IMR-90 (cell line): ENCODE measurements at regions not wholly inside any gene's neighbourhood (a gene's known extent, or its start where the extent isn't known, plus 50 kb on each side); places are given as distances from the start of the nearest gene placed in this dataset.
"Not testable (repeated sequence)": the region's sequence is repeated elsewhere in the genome, so short reads cannot be mapped to it uniquely, and the experiment has no call there.

Experiments
- ATAC-seq: fragments of 200-7000 bp; cut with Tn5 transposase; 2 replicates; pipeline ENCODE4 v1.9.1; 2020; ENCODE audit warnings: low read depth, mild to moderate bottlenecking, moderate library complexity
- BruUV-seq: library from RNA; stranded (reverse); fragments of 400-500 nt; replicated peaks from 2 replicates; lab custom pipeline; 2021; lab: Mats Ljungman, UMichigan
- CTCF ChIA-PET: fragments of 300-600 bp; formaldehyde crosslinking; extraction: SDS; loops from one replicate; lab custom pipeline; 2021; ENCODE audit warnings: antibody characterized with exemption; lab: Yijun Ruan, JAX
- POLR2A ChIA-PET: fragments of 300-600 bp; sonication (Branson Sonifier 250); formaldehyde crosslinking; loops from one replicate; lab custom pipeline; 2022; ENCODE audit warnings: antibody characterized with exemption; ENCODE audit not compliant: unreplicated experiment; lab: Charles Lee
- DNase-seq: peaks from one replicate; pipeline ENCODE4 v3.0.0; 2013
- H2AFZ ChIP-seq: replicated peaks from 2 replicates; pipeline ENCODE3; 2013; ENCODE audit warnings: low read length, mild to moderate bottlenecking; ENCODE audit not compliant: poor library complexity
- H2AK5ac ChIP-seq: 2 replicates; pipeline ENCODE4 v1.6.1; 2013; ENCODE audit warnings: low read depth, low read length, inconsistent platforms
- H2AK9ac ChIP-seq: replicated peaks from 2 replicates; pipeline ENCODE3; 2013; ENCODE audit warnings: mild to moderate bottlenecking, low read depth, low read length, moderate library complexity; ENCODE audit not compliant: poor library complexity
- H2BK120ac ChIP-seq: 2 replicates; pipeline ENCODE4 v1.6.1; 2013; ENCODE audit warnings: low read depth, low read length, inconsistent platforms
- H2BK15ac ChIP-seq: 3 replicates; pipeline ENCODE4 v1.6.1; 2013; ENCODE audit warnings: low read depth, low read length, inconsistent platforms
- H2BK20ac ChIP-seq: 2 replicates; pipeline ENCODE4 v1.6.1; 2013; ENCODE audit warnings: low read depth, mild to moderate bottlenecking, inconsistent platforms, low read length, moderate library complexity
- H2BK5ac ChIP-seq: 2 replicates; pipeline ENCODE4 v1.6.1; 2013; ENCODE audit warnings: mild to moderate bottlenecking, low read depth, low read length, inconsistent platforms; ENCODE audit not compliant: poor library complexity, severe bottlenecking
- H3K14ac ChIP-seq: replicated peaks from 2 replicates; pipeline ENCODE4 v1.6.1; 2013; ENCODE audit warnings: low read depth, low read length, inconsistent platforms
- H3K18ac ChIP-seq: 2 replicates; pipeline ENCODE4 v1.6.1; 2013; ENCODE audit warnings: low read depth, low read length, control low read depth
- H3K23ac ChIP-seq: 2 replicates; pipeline ENCODE4 v1.6.1; 2013; ENCODE audit warnings: low read depth, low read length, inconsistent platforms
- H3K27ac ChIP-seq: 2 replicates; pipeline ENCODE4 v1.5.1; 2013; ENCODE audit warnings: mild to moderate bottlenecking, control low read depth, low read length; ENCODE audit not compliant: insufficient read depth
- H3K27me3 ChIP-seq: 2 replicates; pipeline ENCODE4 v1.6.1; 2013; ENCODE audit warnings: low read length; ENCODE audit not compliant: control insufficient read depth, insufficient read depth
- H3K36me3 ChIP-seq: 2 replicates; pipeline ENCODE4 v1.6.1; 2013; ENCODE audit warnings: low read length, mixed read lengths; ENCODE audit not compliant: control insufficient read depth, insufficient read depth
- H3K4ac ChIP-seq: 2 replicates; pipeline ENCODE4 v1.6.1; 2013; ENCODE audit warnings: low read depth, low read length, inconsistent platforms
- H3K4me1 ChIP-seq: 2 replicates; pipeline ENCODE4 v1.6.1; 2013; ENCODE audit warnings: low read length, mixed read lengths; ENCODE audit not compliant: control insufficient read depth, insufficient read depth
- H3K4me2 ChIP-seq: 2 replicates; pipeline ENCODE4 v1.6.1; 2013; ENCODE audit warnings: low read depth, mild to moderate bottlenecking, control low read depth, low read length, moderate library complexity
- H3K4me3 ChIP-seq: 2 replicates; pipeline ENCODE4 v1.5.1; 2013; ENCODE audit warnings: low read depth, mild to moderate bottlenecking, control low read depth, low read length, moderate library complexity; ENCODE audit not compliant: insufficient read depth
- H3K56ac ChIP-seq: 2 replicates; pipeline ENCODE4 v1.6.1; 2013; ENCODE audit warnings: low read length, inconsistent platforms; ENCODE audit not compliant: insufficient read depth; ENCODE audit errors: extremely low read depth
- H3K79me1 ChIP-seq, 2 experiments: 2 replicates each; pipeline ENCODE4 v1.6.1; 2013; ENCODE audit warnings: low read length in 2 of 2, inconsistent platforms in 1 of 2, low read depth in 1 of 2
- H3K9ac ChIP-seq: 2 replicates; pipeline ENCODE4 v1.6.1; 2013; ENCODE audit warnings: low read depth, low read length, control low read depth
- H3K9me1 ChIP-seq: 2 replicates; pipeline ENCODE4 v1.6.1; 2013; ENCODE audit warnings: low read length, inconsistent platforms; ENCODE audit not compliant: insufficient read depth
- H3K9me3 ChIP-seq: 2 replicates; pipeline ENCODE4 v1.6.1; 2013; ENCODE audit warnings: low read length; ENCODE audit not compliant: control insufficient read depth, insufficient read depth
- H4K20me1 ChIP-seq: 2 replicates; pipeline ENCODE4 v1.6.1; 2013; ENCODE audit warnings: low read length, inconsistent platforms; ENCODE audit not compliant: insufficient read depth
- H4K5ac ChIP-seq: 2 replicates; pipeline ENCODE4 v1.6.1; 2013; ENCODE audit warnings: mild to moderate bottlenecking, low read depth, low read length, control low read depth
- H4K8ac ChIP-seq, 2 experiments: 2 replicates each; pipeline ENCODE4 v1.6.1; 2013; ENCODE audit warnings: low read depth in 2 of 2, low read length in 2 of 2, control low read depth in 1 of 2, inconsistent platforms in 1 of 2
- H4K91ac ChIP-seq: 2 replicates; pipeline ENCODE4 v1.6.1; 2013; ENCODE audit warnings: low read depth, low read length, inconsistent platforms; ENCODE audit not compliant: insufficient read depth
- WGBS, 2 experiments: methylation state at CpG; one replicate each; pipeline versions ENCODE4 v1.1.5 to v1.1.7; 2013; ENCODE audit warnings: missing lambda C conversion rate in 2 of 2; ENCODE audit not compliant: insufficient read length in 1 of 2; ENCODE audit errors: extremely low coverage in 2 of 2; 5-methylcytosine and 5-hydroxymethylcytosine counted together
- dilution Hi-C: fragments of 300-500 bp; cut with HindIII; formaldehyde crosslinking; loops from one replicate; pipeline ENCODE4 v1.14.3; 2018; ENCODE audit warnings: low sequenced_read_pairs; ENCODE audit not compliant: unreplicated experiment
- in situ Hi-C: fragments of 300-500 bp; cut with MboI; formaldehyde crosslinking; loops from 3 replicates; pipeline ENCODE4 v1.14.3; 2019; ENCODE audit warnings: low sequenced_read_pairs, inconsistent platforms, mixed read lengths
- intact Hi-C: fragments of 100-400 bp; cut with micrococcal nuclease; formaldehyde crosslinking; loops from 2 replicates; pipeline ENCODE4 v1.10.0; 2022

- H3K27ac ChIP-seq, H3K9me1 ChIP-seq, H3K23ac ChIP-seq, H2BK120ac ChIP-seq, H3K9ac ChIP-seq, H2AFZ ChIP-seq, H3K4me2 ChIP-seq, H2AK5ac ChIP-seq, POLR2A ChIA-PET, H3K9me3 ChIP-seq, H2BK5ac ChIP-seq, H2BK15ac ChIP-seq, H4K20me1 ChIP-seq, BruUV-seq, H3K79me1 ChIP-seq, H3K56ac ChIP-seq, intact Hi-C loops, H2BK20ac ChIP-seq, H3K4ac ChIP-seq, H3K4me1 ChIP-seq, H3K18ac ChIP-seq, H2AK9ac ChIP-seq, H3K4me3 ChIP-seq, CTCF ChIA-PET, in situ Hi-C loops, H4K8ac ChIP-seq, H3K36me3 ChIP-seq, dilution Hi-C loops, H3K14ac ChIP-seq, H4K91ac ChIP-seq, H3K27me3 ChIP-seq, ATAC-seq, H4K5ac ChIP-seq, DNase-seq: not testable (repeated sequence)
- WGBS, 2 experiments = no CpG with 5 or more reads among the region's 9 CpGs
Measured at GRCh38 chrX:28152263-28152662, 171.0 kb upstream of the DCAF8L1 start.
